GM12864 (cell line): ENCODE measurements at regions not wholly inside any gene's neighbourhood (a gene's known extent, or its start where the extent isn't known, plus 50 kb on each side); places are given as distances from the start of the nearest gene placed in this dataset.

Experiments used
- DNase-seq: peaks from one replicate; pipeline ENCODE4 v3.0.0-alpha.2; 2011; ENCODE audit warnings: low read depth
- H3K4me3 ChIP-seq: 2 replicates; pipeline ENCODE4 v1.5.1; 2011; ENCODE audit warnings: mild to moderate bottlenecking, low read depth, low read length, control low read depth
- TF ChIP-seq, protein P1 (sequence below): IDR thresholded peaks from 2 replicates; pipeline ENCODE4 v1.5.1; 2011; ENCODE audit warnings: low read depth, mild to moderate bottlenecking, moderate library complexity, low read length, control low read depth, inconsistent platforms; ENCODE audit errors: missing control alignments

DNA sequence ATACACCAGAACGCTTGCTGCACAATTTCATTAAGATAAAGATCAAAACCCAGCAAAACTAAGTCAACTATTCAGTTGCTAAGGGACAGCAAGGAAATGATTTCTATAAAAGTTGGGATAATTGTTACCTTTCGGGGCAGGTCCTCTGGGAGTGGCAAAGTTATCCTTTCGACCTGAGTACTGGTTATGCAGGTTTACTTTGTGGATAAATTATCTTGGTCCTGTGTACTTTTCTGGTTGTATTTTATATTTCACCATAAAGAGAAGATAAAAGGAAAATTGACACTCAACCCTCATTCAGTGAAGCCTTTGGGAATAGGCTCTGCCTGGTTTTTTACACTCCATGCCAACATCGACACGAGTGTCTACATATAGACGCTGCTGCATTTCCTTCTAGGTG is 146.5 kb downstream of the SYK start:
- H3K4me3 ChIP-seq, result no peak overlapping the region
- TF ChIP-seq, protein P1, sequence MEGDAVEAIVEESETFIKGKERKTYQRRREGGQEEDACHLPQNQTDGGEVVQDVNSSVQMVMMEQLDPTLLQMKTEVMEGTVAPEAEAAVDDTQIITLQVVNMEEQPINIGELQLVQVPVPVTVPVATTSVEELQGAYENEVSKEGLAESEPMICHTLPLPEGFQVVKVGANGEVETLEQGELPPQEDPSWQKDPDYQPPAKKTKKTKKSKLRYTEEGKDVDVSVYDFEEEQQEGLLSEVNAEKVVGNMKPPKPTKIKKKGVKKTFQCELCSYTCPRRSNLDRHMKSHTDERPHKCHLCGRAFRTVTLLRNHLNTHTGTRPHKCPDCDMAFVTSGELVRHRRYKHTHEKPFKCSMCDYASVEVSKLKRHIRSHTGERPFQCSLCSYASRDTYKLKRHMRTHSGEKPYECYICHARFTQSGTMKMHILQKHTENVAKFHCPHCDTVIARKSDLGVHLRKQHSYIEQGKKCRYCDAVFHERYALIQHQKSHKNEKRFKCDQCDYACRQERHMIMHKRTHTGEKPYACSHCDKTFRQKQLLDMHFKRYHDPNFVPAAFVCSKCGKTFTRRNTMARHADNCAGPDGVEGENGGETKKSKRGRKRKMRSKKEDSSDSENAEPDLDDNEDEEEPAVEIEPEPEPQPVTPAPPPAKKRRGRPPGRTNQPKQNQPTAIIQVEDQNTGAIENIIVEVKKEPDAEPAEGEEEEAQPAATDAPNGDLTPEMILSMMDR, result no peak
- no peak for DNase-seq

DNA sequence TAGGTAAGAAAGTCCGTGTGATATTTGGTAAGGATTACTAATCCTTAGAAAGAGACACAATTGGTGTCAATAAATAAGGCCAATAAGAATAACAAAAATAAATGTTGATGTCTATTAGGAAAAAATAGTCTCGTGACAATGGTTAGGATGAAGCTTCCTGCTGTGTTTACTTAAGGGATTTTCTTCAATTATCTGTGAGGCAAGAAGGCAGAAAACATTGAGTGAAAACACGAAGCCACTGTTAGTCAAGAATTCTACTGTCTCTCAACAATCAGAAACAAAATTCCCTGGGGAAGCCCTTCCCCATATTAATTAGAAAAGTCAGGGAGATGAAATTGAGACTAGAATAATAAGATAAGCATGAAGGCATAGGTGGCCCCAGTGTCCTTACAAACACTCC is 149.0 kb downstream of the SYK start:
- DNase-seq, result no peak
- TF ChIP-seq, protein P1, result no peak
- no peak overlapping the region for H3K4me3 ChIP-seq

- DNase-seq, result no peak
- no peak overlapping the region for H3K4me3 ChIP-seq
- TF ChIP-seq, protein P1, result no peak
Measured at GRCh38 chr9:90953200-90953599, 151.6 kb downstream of the SYK start.

DNA sequence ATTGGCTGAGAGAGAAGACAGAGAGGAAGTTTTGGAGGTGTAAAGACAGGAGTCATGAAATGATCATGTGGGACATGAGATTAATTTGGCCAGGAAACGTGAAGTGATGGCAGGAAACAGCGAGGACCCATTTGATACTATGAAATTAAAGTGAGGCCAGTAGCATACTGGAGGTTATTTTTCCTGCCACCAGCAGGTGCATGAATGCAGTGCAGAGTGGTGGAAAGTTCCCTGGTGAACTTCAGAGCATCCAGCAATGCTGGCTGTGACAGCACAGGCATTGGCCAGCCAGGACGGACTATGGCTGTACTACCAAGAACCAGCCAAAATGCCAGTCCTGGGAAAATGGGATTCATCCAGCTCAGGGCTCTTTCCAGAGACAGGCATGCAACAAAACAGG is 152.2 kb downstream of the SYK start:
- TF ChIP-seq, protein P1, result peak; percentile 19
- H3K4me3 ChIP-seq, result no peak overlapping the region
- DNase-seq, result no peak

DNA sequence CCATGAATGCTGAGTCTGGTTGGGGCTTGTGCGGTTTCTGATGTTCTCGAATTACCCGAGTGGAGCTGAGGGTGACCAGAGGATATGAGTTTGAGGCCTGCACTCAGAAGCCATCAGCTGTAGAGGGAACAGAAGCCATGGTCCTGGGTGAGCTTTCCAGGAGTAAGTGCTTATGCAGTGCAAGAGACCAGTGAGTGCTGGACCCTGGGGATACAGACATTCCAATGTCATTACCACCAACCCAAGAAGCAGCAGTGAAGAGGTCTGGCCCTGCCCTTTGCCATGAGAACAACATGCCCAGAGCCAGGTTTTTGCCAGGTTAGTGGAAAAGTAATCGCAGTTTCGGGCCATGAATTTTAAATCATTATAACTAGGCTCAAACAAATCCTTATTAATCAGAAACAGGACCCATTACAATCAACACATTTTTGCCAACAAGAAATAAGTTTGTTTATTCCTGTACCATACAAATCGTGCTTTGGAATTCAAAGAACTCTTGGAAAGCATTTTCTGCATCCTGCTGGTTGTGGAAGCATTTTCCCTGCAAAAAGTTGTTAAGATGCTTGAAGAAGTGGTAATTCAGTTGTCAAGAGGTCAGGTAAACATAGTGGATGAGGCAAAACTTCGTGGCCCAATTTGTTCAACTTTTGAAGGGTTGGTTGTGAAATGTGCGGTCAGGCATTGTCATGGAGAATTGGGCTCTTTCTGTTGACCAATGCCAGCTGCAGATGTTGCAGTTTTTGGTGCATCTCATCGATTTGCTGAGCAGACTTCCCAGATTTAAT is 154.6 kb downstream of the SYK start:
- TF ChIP-seq, protein P1, result no peak
- DNase-seq, result no peak

DNA sequence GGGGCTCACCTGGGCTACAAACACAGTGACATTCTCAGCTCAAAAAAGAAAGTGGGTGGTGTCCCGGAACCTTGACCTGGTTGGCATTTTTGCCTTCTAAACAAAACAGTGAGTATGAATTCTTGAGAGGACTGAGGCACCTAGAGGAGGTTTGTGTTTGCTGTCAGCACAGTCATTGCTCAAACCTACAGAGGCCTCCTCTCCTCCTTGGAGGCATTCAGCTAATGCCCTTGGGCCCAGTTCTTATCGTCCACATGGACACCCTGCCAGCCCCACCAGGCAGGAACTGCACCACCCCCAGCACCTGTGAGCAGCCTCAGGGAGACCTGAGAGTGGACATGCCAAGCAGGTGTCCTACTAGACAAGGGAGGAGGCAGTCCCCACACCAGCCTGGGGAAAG is 156.7 kb downstream of the SYK start:
- DNase-seq, result no peak
- TF ChIP-seq, protein P1, result no peak

More for the DNA sequence above, 154.6 kb downstream of the SYK start:
- H3K4me3 ChIP-seq, result no peak overlapping the region

GRCh38 chr9:90960941-90961340 is 159.3 kb downstream of the SYK start:
- no peak overlapping the region for H3K4me3 ChIP-seq
- DNase-seq, result no peak
- TF ChIP-seq, protein P1, result no peak

More for the DNA sequence above, 156.7 kb downstream of the SYK start:
- H3K4me3 ChIP-seq, result no peak overlapping the region
